GM12891 (cell line): ENCODE measurements at regions not wholly inside any gene's neighbourhood (a gene's known extent, or its start where the extent isn't known, plus 50 kb on each side); places are given as distances from the start of the nearest gene placed in this dataset.
"Not testable (repeated sequence)": the region's sequence is repeated elsewhere in the genome, so short reads cannot be mapped to it uniquely, and the experiment has no call there.

ENCODE experiments used
- DNase-seq: peaks from one replicate; pipeline ENCODE4 v3.0.0; 2011; ENCODE audit warnings: low spot score; ENCODE audit not compliant: insufficient read length
- FAIRE-seq: peaks from 2 replicates; lab custom pipeline; 2011; peaks lifted over from hg19 to GRCh38; lab: Jason Lieb, UNC
- PAX5 ChIP-seq: IDR thresholded peaks from 2 replicates; pipeline ENCODE4 v1.6.1; 2011; ENCODE audit warnings: low read length, moderate library complexity, mild to moderate bottlenecking; ENCODE audit not compliant: insufficient read depth, severe bottlenecking
- POLR2A ChIP-seq: IDR thresholded peaks from 2 replicates; pipeline ENCODE4 v1.6.1; 2011; ENCODE audit warnings: low read depth, low read length, control low read depth
- POLR2AphosphoS5 ChIP-seq: IDR thresholded peaks from 2 replicates; pipeline ENCODE4 v1.6.1; 2011; ENCODE audit warnings: low read depth, low read length, control low read depth
- POU2F2 ChIP-seq: IDR thresholded peaks from 2 replicates; pipeline ENCODE4 v1.6.1; 2011; ENCODE audit warnings: low read depth, mild to moderate bottlenecking, control low read depth, low read length, moderate library complexity
- SPI1 ChIP-seq: IDR thresholded peaks from 2 replicates; pipeline ENCODE4 v1.6.1; 2011; ENCODE audit warnings: low read depth, low read length, control low read depth
- TAF1 ChIP-seq: IDR thresholded peaks from 2 replicates; pipeline ENCODE4 v1.6.1; 2011; ENCODE audit warnings: low read depth, low read length, control low read depth

- TF ChIP-seq POLR2AphosphoS5 (no peak), TAF1 (no peak), SPI1 (no peak), POLR2A (no peak), PAX5 (no peak), POU2F2 (no peak)
- no peak for FAIRE-seq
- DNase-seq, result no peak
These were observed 242.4 kb upstream of the KIAA1217 start for GRCh38 chr10:23966504-23967051.

- no peak for TF ChIP-seq POU2F2
- TF ChIP-seq POLR2AphosphoS5, result no peak
- no peak for TF ChIP-seq PAX5
- TF ChIP-seq TAF1, result no peak
- TF ChIP-seq POLR2A, result no peak
- TF ChIP-seq SPI1, result no peak
- DNase-seq (no peak), FAIRE-seq (no peak)
These were observed 240.6 kb upstream of the KIAA1217 start for GRCh38 chr10:23968301-23968700.

- no peak for DNase-seq
- no peak for FAIRE-seq
These were observed 234.1 kb upstream of the KIAA1217 start for GRCh38 chr10:23974746-23975272.

GRCh38 chr10:23975431-23975830 is 233.5 kb upstream of the KIAA1217 start:
- no peak for TF ChIP-seq POLR2AphosphoS5
- TF ChIP-seq POLR2A, result no peak
- TF ChIP-seq PAX5, result no peak
- no peak for TF ChIP-seq POU2F2
- no peak for TF ChIP-seq TAF1
- TF ChIP-seq SPI1, result no peak
- FAIRE-seq, result no peak
- DNase-seq, result no peak

More at GRCh38 chr10:23974746-23975272, 234.1 kb upstream of the KIAA1217 start:
- TF ChIP-seq PAX5 (no peak), POLR2A (no peak), SPI1 (no peak), POU2F2 (no peak), POLR2AphosphoS5 (no peak), TAF1 (no peak)

GRCh38 chr10:23976275-23976674 is 232.7 kb upstream of the KIAA1217 start:
- no peak for DNase-seq
- no peak for TF ChIP-seq SPI1
- no peak for TF ChIP-seq POU2F2
- no peak for TF ChIP-seq TAF1
- TF ChIP-seq POLR2A, result no peak
- TF ChIP-seq POLR2AphosphoS5, result no peak
- TF ChIP-seq PAX5, result no peak
- no peak for FAIRE-seq

- FAIRE-seq (no peak), DNase-seq (no peak)
- no peak for TF ChIP-seq POU2F2
- no peak for TF ChIP-seq SPI1
- no peak for TF ChIP-seq PAX5
- TF ChIP-seq TAF1, result no peak
- no peak for TF ChIP-seq POLR2AphosphoS5
- TF ChIP-seq POLR2A, result no peak
These were observed 230.6 kb upstream of the KIAA1217 start for GRCh38 chr10:23978317-23978716.

- DNase-seq (no peak), FAIRE-seq (no peak)
- TF ChIP-seq POLR2A (no peak), POU2F2 (no peak), SPI1 (no peak), TAF1 (no peak), POLR2AphosphoS5 (no peak), PAX5 (no peak)
These were observed 228.8 kb upstream of the KIAA1217 start for GRCh38 chr10:23980094-23980493.

GRCh38 chr10:23981520-23982309 is 227.2 kb upstream of the KIAA1217 start:
- FAIRE-seq (no peak), DNase-seq (no peak)
- TF ChIP-seq POLR2AphosphoS5 (no peak), POLR2A (no peak), PAX5 (no peak), POU2F2 (no peak), SPI1 (no peak), TAF1 (no peak)

GRCh38 chr10:23984405-23984804 is 224.5 kb upstream of the KIAA1217 start:
- FAIRE-seq, DNase-seq: not testable (repeated sequence)

GRCh38 chr10:23988006-23988405 is 220.9 kb upstream of the KIAA1217 start:
- no peak for DNase-seq
- TF ChIP-seq SPI1 (no peak), POLR2AphosphoS5 (no peak), POU2F2 (no peak)
- no peak for FAIRE-seq
